SU-DHL-6 (cell line): ENCODE measurements at regions not wholly inside any gene's neighbourhood (a gene's known extent, or its start where the extent isn't known, plus 50 kb on each side); places are given as distances from the start of the nearest gene placed in this dataset.

Experiments
- H2AFZ ChIP-seq: fragments of 200-600 bp; sonication (generic); 2 replicates; pipeline ENCODE4 v1.6.1; 2014; ENCODE audit warnings: low read depth, mild to moderate bottlenecking, moderate library complexity, mixed read lengths, antibody characterized with exemption, low read length; ENCODE audit not compliant: severe bottlenecking
- H3F3A ChIP-seq: fragments of 200-600 bp; shearing (Covaris generic); 2 replicates; pipeline ENCODE4 v1.6.0; 2016; ENCODE audit warnings: antibody characterized with exemption, mild to moderate bottlenecking; ENCODE audit not compliant: insufficient read depth
- H3K27ac ChIP-seq: fragments of 200-600 bp; sonication (generic); 2 replicates; pipeline ENCODE4 v1.5.1; 2016; ENCODE audit warnings: low read depth, mild to moderate bottlenecking, low read length, moderate library complexity, mixed read lengths
- H3K27me3 ChIP-seq: fragments of 200-600 bp; sonication (generic), shearing (Covaris generic); 2 replicates; pipeline ENCODE4 v1.6.0; 2014; ENCODE audit warnings: mild to moderate bottlenecking, low read length
- H3K36me3 ChIP-seq: fragments of 200-600 bp; sonication (generic); 2 replicates; pipeline ENCODE4 v1.6.1; 2014; ENCODE audit warnings: mild to moderate bottlenecking, low read length, mixed read lengths
- H3K4me2 ChIP-seq: fragments of 300-600, 200-600 bp; shearing (Covaris generic), sonication (generic); 2 replicates; pipeline ENCODE4 v1.6.0; 2014; ENCODE audit warnings: low read length, low read depth, mild to moderate bottlenecking; ENCODE audit not compliant: poor library complexity, severe bottlenecking
- H3K4me3 ChIP-seq: fragments of 200-600 bp; sonication (generic); 2 replicates; pipeline ENCODE4 v1.5.1; 2014; ENCODE audit warnings: antibody characterized with exemption, low read length, mild to moderate bottlenecking, mixed read lengths; ENCODE audit not compliant: insufficient read depth, poor library complexity, severe bottlenecking
- H3K79me2 ChIP-seq: fragments of 200-600 bp; sonication (generic); 2 replicates; pipeline ENCODE4 v1.6.1; 2014; ENCODE audit warnings: mild to moderate bottlenecking, low read length, moderate library complexity; ENCODE audit not compliant: insufficient read depth
- H3K9ac ChIP-seq: fragments of 200-600 bp; sonication (generic); 2 replicates; pipeline ENCODE4 v1.7.0; 2014; ENCODE audit warnings: mild to moderate bottlenecking, low read length
- H3K9me2 ChIP-seq: fragments of 200-600 bp; sonication (generic); replicated peaks from 2 replicates; pipeline ENCODE4 v1.6.1; 2014; ENCODE audit warnings: low read length; ENCODE audit not compliant: insufficient read depth
- H3K9me3 ChIP-seq: fragments of 200-600 bp; sonication (generic); 2 replicates; pipeline ENCODE4 v1.6.1; 2014; ENCODE audit warnings: low read length, mixed read lengths; ENCODE audit not compliant: insufficient read depth
- H4K20me1 ChIP-seq: fragments of 200-600 bp; sonication (generic); 2 replicates; pipeline ENCODE4 v1.6.1; 2014; ENCODE audit warnings: low read depth, mild to moderate bottlenecking, antibody characterized with exemption, low read length, moderate library complexity, mixed read lengths
- CTCF ChIP-seq: fragments of 200-600 bp; sonication (generic); IDR thresholded peaks from one replicate; pipeline ENCODE4 v1.5.1; 2017; ENCODE audit warnings: antibody characterized with exemption, mild to moderate bottlenecking, low read length, moderate library complexity; ENCODE audit not compliant: insufficient read depth, poor library complexity, severe bottlenecking
- EZH2phosphoT487 ChIP-seq: fragments of 200-600 bp; sonication (generic), shearing (Covaris generic); conservative IDR thresholded peaks from 2 replicates; pipeline ENCODE4 v1.6.1; 2018; ENCODE audit warnings: mild to moderate bottlenecking, antibody characterized with exemption, low read length, moderate library complexity, mixed read lengths

GRCh38 chr7:26531926-26532325 is 240.3 kb downstream of the SNX10 start:
- Histone ChIP-seq H3K36me3 (no peaks in the 10 kb centered on the region), H2AFZ (no peak overlapping the region), H3K9me2 (no peaks in the 10 kb centered on the region), H3K9me3 (no peaks in the 10 kb centered on the region), H3K27me3 (no peaks in the 10 kb centered on the region), H3K4me2 (no peak overlapping the region), H3K79me2 (no peaks in the 10 kb centered on the region), H3F3A (no peaks in the 10 kb centered on the region), H3K27ac (no peak overlapping the region), H3K4me3 (no peak overlapping the region), H3K9ac (no peak overlapping the region), H4K20me1 (no peaks in the 10 kb centered on the region)
- TF ChIP-seq CTCF (no peak), EZH2phosphoT487 (no peak)

- Histone ChIP-seq H4K20me1 (no peaks in the 10 kb centered on the region), H3K4me2 (no peak overlapping the region), H3K36me3 (no peaks in the 10 kb centered on the region), H3K27me3 (no peaks in the 10 kb centered on the region), H3K4me3 (no peak overlapping the region), H3K79me2 (no peaks in the 10 kb centered on the region), H3K9me2 (no peaks in the 10 kb centered on the region), H3K9me3 (no peaks in the 10 kb centered on the region), H3F3A (no peaks in the 10 kb centered on the region), H3K9ac (no peak overlapping the region), H2AFZ (no peak overlapping the region), H3K27ac (no peak overlapping the region)
- TF ChIP-seq EZH2phosphoT487: no peak
- TF ChIP-seq CTCF: no peak
These were observed 240.8 kb downstream of the SNX10 start for GRCh38 chr7:26532471-26532870.

GRCh38 chr7:26533217-26533616 is 241.6 kb downstream of the SNX10 start:
- TF ChIP-seq EZH2phosphoT487 (no peak), CTCF (no peak)
- H3K4me3 ChIP-seq: no peak overlapping the region
- H3K27me3 ChIP-seq: no peaks in the 10 kb centered on the region

More at GRCh38 chr7:26533217-26533616, 241.6 kb downstream of the SNX10 start:
- Histone ChIP-seq H4K20me1 (no peaks in the 10 kb centered on the region), H3K27ac (no peak overlapping the region), H3K4me2 (no peak overlapping the region), H2AFZ (no peak overlapping the region), H3K9me3 (no peaks in the 10 kb centered on the region), H3K79me2 (no peaks in the 10 kb centered on the region), H3K9ac (no peak overlapping the region), H3F3A (no peaks in the 10 kb centered on the region), H3K9me2 (no peaks in the 10 kb centered on the region), H3K36me3 (no peaks in the 10 kb centered on the region)
